PC-9 (cell line): ENCODE measurements at regions not wholly inside any gene's neighbourhood (a gene's known extent, or its start where the extent isn't known, plus 50 kb on each side); places are given as distances from the start of the nearest gene placed in this dataset.
"Not testable (repeated sequence)": the region's sequence is repeated elsewhere in the genome, so short reads cannot be mapped to it uniquely, and the experiment has no call there.

Experiments used
- CTCF ChIP-seq: fragments of 200-600 bp; sonication (generic); conservative IDR thresholded peaks from 2 replicates; pipeline ENCODE4 v1.6.1; 2017; ENCODE audit warnings: mixed run types, antibody characterized with exemption, mild to moderate bottlenecking, moderate library complexity
- EZH2 ChIP-seq: fragments of 200-600 bp; sonication (generic); IDR thresholded peaks from 2 replicates; pipeline ENCODE4 v1.8.0; 2017; ENCODE audit warnings: antibody characterized with exemption, low read depth

DNA sequence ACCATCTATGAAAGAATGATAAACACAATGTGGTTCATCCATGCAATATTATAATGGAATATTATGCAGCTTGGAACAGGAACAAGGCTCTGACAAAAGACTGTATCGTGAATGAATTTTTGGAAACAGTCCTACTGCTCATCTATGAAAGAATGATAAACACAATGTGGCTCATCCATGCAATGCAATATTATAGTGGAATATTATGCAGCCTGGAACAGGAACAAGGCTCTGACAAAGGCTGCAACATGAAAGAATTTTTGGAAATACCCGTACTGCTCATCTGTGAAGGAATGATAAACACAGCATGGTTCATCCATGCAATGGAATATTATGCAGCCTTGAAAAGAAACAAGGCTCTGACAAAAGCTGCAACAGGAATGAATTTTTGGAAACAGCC lies 158.8 kb downstream of the CRLF2 start:
- not testable (repeated sequence) for TF ChIP-seq CTCF, EZH2
